K562 (cell line): ENCODE measurements at regions not wholly inside any gene's neighbourhood (a gene's known extent, or its start where the extent isn't known, plus 50 kb on each side); places are given as distances from the start of the nearest gene placed in this dataset.

Source experiments
- ATAC-seq: fragments of 200-7000 bp; cut with Tn5 transposase; 3 replicates; pipeline ENCODE4 v1.9.1; 2020; ENCODE audit warnings: moderate library complexity
- BruUV-seq: library from RNA; stranded (reverse); fragments of 400-500 nt; replicated peaks from 2 replicates; lab custom pipeline; 2021; lab: Mats Ljungman, UMichigan
- CTCF ChIA-PET: fragments of 300-600 bp; formaldehyde crosslinking; extraction: SDS; loops from one replicate; lab custom pipeline; 2021; ENCODE audit warnings: low intra/inter-chr PET ratio; lab: Yijun Ruan, JAX
- POLR2A ChIA-PET: fragments of 300-600, 350-650 bp; sonication (Branson Sonifier 250); formaldehyde crosslinking; extraction: SDS; loops from one replicate; lab custom pipeline; 2021; ENCODE audit warnings: antibody characterized with exemption, inconsistent platforms; lab: Yijun Ruan, JAX
- DNase-seq, 4 experiments: peaks; one replicate each; pipeline versions ENCODE4 v3.0.0 to v3.0.0-alpha.2; 2011 to 2018; ENCODE audit warnings: low spot score in 3 of 4, mixed read lengths in 3 of 4; ENCODE audit errors: extremely low read depth in 1 of 4
- FAIRE-seq: peaks from 2 replicates; lab custom pipeline; 2011; peaks lifted over from hg19 to GRCh38; lab: Jason Lieb, UNC
- H2AFZ ChIP-seq: 2 replicates; pipeline ENCODE4 v1.6.0; 2011; ENCODE audit warnings: low read depth, low read length, control low read depth, inconsistent platforms
- H3K27ac ChIP-seq: fragments of 200-600 bp; 3 replicates; pipeline ENCODE4 v1.8.0; 2011; ENCODE audit warnings: low read depth, mild to moderate bottlenecking, control low read depth, inconsistent platforms, low read length, moderate library complexity, mixed read lengths; ENCODE audit errors: extremely low read depth
- H3K27me3 ChIP-seq, 2 experiments: fragments of 300-600 bp in 1 of 2; 2 replicates in 1 of 2; 3 replicates in 1 of 2; pipeline versions ENCODE4 v1.6.0 to v1.8.0; 2011; ENCODE audit warnings: inconsistent platforms in 2 of 2, low read length in 2 of 2, mild to moderate bottlenecking in 1 of 2, mixed read lengths in 1 of 2, moderate library complexity in 1 of 2; ENCODE audit not compliant: control insufficient read depth in 2 of 2, insufficient read depth in 2 of 2
- H3K36me3 ChIP-seq: fragments of 300-600 bp; 3 replicates; pipeline ENCODE4 v1.8.0; 2011; ENCODE audit warnings: mild to moderate bottlenecking, low read length, inconsistent platforms; ENCODE audit not compliant: control insufficient read depth, insufficient read depth
- H3K4me1 ChIP-seq, 2 experiments: fragments of 200-600 bp in 1 of 2; replicated peaks in 1 of 2; 2 replicates in 1 of 2; 3 replicates in 1 of 2; pipeline versions ENCODE4 v1.5.1 to v1.8.0; 2011; ENCODE audit warnings: inconsistent platforms in 2 of 2, low read length in 2 of 2, mild to moderate bottlenecking in 1 of 2, mixed read lengths in 1 of 2, moderate library complexity in 1 of 2; ENCODE audit not compliant: control insufficient read depth in 2 of 2, insufficient read depth in 2 of 2
- H3K4me2 ChIP-seq: 2 replicates; pipeline ENCODE4 v1.6.1; 2011; ENCODE audit warnings: low read length, control low read depth, inconsistent platforms, mixed read lengths; ENCODE audit not compliant: insufficient read depth
- H3K4me3 ChIP-seq: fragments of 200-600 bp; sonication (generic), shearing (Covaris generic); 2 replicates; pipeline ENCODE4 v1.5.1; 2016; ENCODE audit warnings: control low read depth, inconsistent platforms
- H3K79me2 ChIP-seq: fragments of 200-600 bp; 3 replicates; pipeline ENCODE4 v1.8.0; 2011; ENCODE audit warnings: low read length, inconsistent platforms; ENCODE audit not compliant: control insufficient read depth, insufficient read depth
- H3K9ac ChIP-seq, 2 experiments: 2 replicates each; pipeline versions ENCODE4 v1.6.0 to v1.6.1; 2011; ENCODE audit warnings: low read depth in 2 of 2, low read length in 2 of 2, control low read depth in 1 of 2, inconsistent platforms in 1 of 2, mild to moderate bottlenecking in 1 of 2, mixed read lengths in 1 of 2; ENCODE audit not compliant: insufficient read depth in 1 of 2
- H3K9me1 ChIP-seq: one replicate; pipeline ENCODE4 v1.6.0; 2011; ENCODE audit warnings: inconsistent platforms, mild to moderate bottlenecking, low read length, moderate library complexity; ENCODE audit not compliant: control insufficient read depth, insufficient read depth
- H3K9me3 ChIP-seq: replicated peaks from 2 replicates; pipeline ENCODE4 v1.5.1; 2011; ENCODE audit warnings: low read depth, low read length, inconsistent platforms; ENCODE audit not compliant: control insufficient read depth, insufficient read depth
- H4K20me1 ChIP-seq: replicated peaks from 2 replicates; pipeline ENCODE4 v1.6.1; 2011; ENCODE audit warnings: low read length, inconsistent platforms, mixed read lengths; ENCODE audit not compliant: control insufficient read depth, insufficient read depth
- CTCFL ChIP-seq: IDR thresholded peaks from 2 replicates; pipeline ENCODE4 v1.6.1; 2011; ENCODE audit warnings: borderline replicate concordance, low read depth, mild to moderate bottlenecking, moderate library complexity, low read length; ENCODE audit not compliant: insufficient read depth, poor library complexity, severe bottlenecking
- FOSL1 ChIP-seq: fragments of 200-800 bp; sonication (Bioruptor generic); conservative IDR thresholded peaks from 2 replicates; pipeline ENCODE4 v1.6.1; 2016; ENCODE audit warnings: missing genetic modification characterization, missing compliant biosample characterization
- FUS ChIP-seq: fragments of 200-400 bp; formaldehyde crosslinking; optimal IDR thresholded peaks from 2 replicates; pipeline ENCODE3; 2017; ENCODE audit warnings: low read depth, low read length
- GABPB2 ChIP-seq: fragments of 250-450 bp; sonication (Bioruptor Pico); conservative IDR thresholded peaks from 2 replicates; pipeline ENCODE4 v1.5.1; 2021; ENCODE audit warnings: mild to moderate bottlenecking
- SIX5 ChIP-seq, 2 experiments: IDR thresholded peaks; 2 replicates each; pipeline ENCODE4 v1.6.1; 2011; ENCODE audit warnings: low read length in 2 of 2, borderline replicate concordance in 1 of 2, low read depth in 1 of 2, mild to moderate bottlenecking in 1 of 2, moderate library complexity in 1 of 2; ENCODE audit not compliant: insufficient read depth in 1 of 2
- SMC3 ChIP-seq: conservative IDR thresholded peaks from 2 replicates; pipeline ENCODE4 v1.6.1; 2011; ENCODE audit warnings: low read depth, low read length, improper control_type of control experiment; ENCODE audit not compliant: insufficient read depth
- SP2 ChIP-seq: IDR thresholded peaks from 2 replicates; pipeline ENCODE4 v1.6.1; 2011; ENCODE audit warnings: mild to moderate bottlenecking, low read depth, low read length, moderate library complexity; ENCODE audit not compliant: poor library complexity, severe bottlenecking; ENCODE audit errors: extremely low read depth
- TEAD4 ChIP-seq, 2 experiments: sonication (generic) in 1 of 2; formaldehyde crosslinking in 1 of 2; IDR thresholded peaks; 2 replicates each; pipeline versions ENCODE4 v1.6.1 to v1.8.0; 2012 to 2022; ENCODE audit warnings: borderline replicate concordance in 1 of 2, inconsistent platforms in 1 of 2, low read length in 1 of 2, mild to moderate bottlenecking in 1 of 2, missing genetic modification reagents in 1 of 2
- TFAP4 ChIP-seq: sonication (generic); formaldehyde crosslinking; IDR thresholded peaks from 2 replicates; pipeline ENCODE4 v1.8.0; 2022; ENCODE audit warnings: missing genetic modification reagents, mild to moderate bottlenecking, moderate library complexity, borderline replicate concordance
- U2AF2 ChIP-seq: fragments of 200-400 bp; formaldehyde crosslinking; optimal IDR thresholded peaks from 2 replicates; pipeline ENCODE3; 2017; ENCODE audit warnings: low read depth, mild to moderate bottlenecking, low read length
- ZNF146 ChIP-seq: IDR thresholded peaks from one replicate; pipeline ENCODE4 v1.6.1; 2018; ENCODE audit warnings: missing compliant biosample characterization; ENCODE audit not compliant: unreplicated experiment
- ZNF324 ChIP-seq: fragments of 250-450 bp; sonication (Bioruptor Pico); IDR thresholded peaks from 2 replicates; pipeline ENCODE4 v1.4.0; 2020; ENCODE audit warnings: mild to moderate bottlenecking
- ZSCAN32 ChIP-seq: fragments of 450-650 bp; formaldehyde crosslinking; IDR thresholded peaks from 2 replicates; pipeline ENCODE4 v1.4.0; 2020; ENCODE audit warnings: mild to moderate bottlenecking, moderate library complexity
- WGBS: fragments of 100-300 bp; shearing (Covaris generic); methylation state at CpG from one replicate; pipeline ENCODE4 v1.1.6; 2016; ENCODE audit warnings: low coverage, mixed read lengths; ENCODE audit not compliant: insufficient coverage; ENCODE audit errors: missing lambda C conversion rate; 5-methylcytosine and 5-hydroxymethylcytosine counted together
- in situ Hi-C: fragments of 300-500 bp; cut with MboI; formaldehyde crosslinking; loops from 4 replicates; pipeline ENCODE4 v1.15.0; 2018; ENCODE audit warnings: inconsistent platforms, mixed read lengths
- intact Hi-C: fragments of 100-400 bp; cut with micrococcal nuclease; formaldehyde crosslinking; loops from 2 replicates; pipeline ENCODE4 v1.14.2; 2022

- TF ChIP-seq SMC3 = no peak
- no peak for TF ChIP-seq SIX5 (IDR thresholded peaks at IDR 0.05; ENCODE audit: borderline replicate concordance in 1 of 2, insufficient read depth in 1 of 2, low read depth in 1 of 2, low read length in 2 of 2)
- TF ChIP-seq TEAD4 (IDR thresholded peaks at IDR 0.05; ENCODE audit: low read length) = no peak
- no peak for TF ChIP-seq TEAD4 (CRISPR knock-in tag; IDR thresholded peaks at IDR 0.05; ENCODE audit: borderline replicate concordance)
- no peak for TF ChIP-seq ZNF146 (CRISPR knock-in tag)
- no peak for TF ChIP-seq GABPB2 (CRISPR knock-in tag)
- TF ChIP-seq ZNF324 (CRISPR knock-in tag) = no peak
- no peak for TF ChIP-seq ZSCAN32 (CRISPR knock-in tag)
- TF ChIP-seq SP2 = no peak
- no peak for TF ChIP-seq U2AF2
- TF ChIP-seq FUS = no peak
- TF ChIP-seq TFAP4 = no peak
Measured at GRCh38 chr12:63404611-63405010, 253.6 kb upstream of the AVPR1A start (continued).

GRCh38 chr12:63403256-63403655 lies 252.3 kb upstream of the AVPR1A start:
- DNase-seq (no peak), FAIRE-seq (no peak), ATAC-seq (no peak)
- intact Hi-C loops = no loop called here
- in situ Hi-C loops = loop anchor here (25.0 kb wide), 2 partner anchors 409 to 859 kb away; no protein-coding TSS in a partner anchor
- Histone ChIP-seq H3K4me1 (no peaks in the 10 kb centered on the region), H3K27me3 (no peaks in the 10 kb centered on the region), H3K79me2 (no peaks in the 10 kb centered on the region), H4K20me1 (no peaks in the 10 kb centered on the region), H3K9me3 (no peaks in the 10 kb centered on the region), H3K4me2 (no peak overlapping the region), H3K4me3 (no peak overlapping the region), H3K36me3 (no peaks in the 10 kb centered on the region), H3K9me1 (no peaks in the 10 kb centered on the region), H2AFZ (no peak overlapping the region), H3K27ac (no peak overlapping the region), H3K9ac (no peak overlapping the region)
- TF ChIP-seq CTCFL (no peak), FOSL1 (tag) (no peak)
- no TSS peak for BruUV-seq
- WGBS = 0% methylated on average over 1 of the region's 1 CpG
- ChIA-PET CTCF (no interaction called here), POLR2A (no interaction called here)
